Endothelial cell of umbilical vein (primary cell): ENCODE measurements at regions not wholly inside any gene's neighbourhood (a gene's known extent, or its start where the extent isn't known, plus 50 kb on each side); places are given as distances from the start of the nearest gene placed in this dataset.

Experiments used
- BruUV-seq: library from RNA; stranded (reverse); fragments of 400-500 nt; replicated peaks from 2 replicates; lab custom pipeline; 2021; lab: Mats Ljungman, UMichigan
- CTCF ChIA-PET: fragments of 300-600, 350-600 bp; sonication (Branson Sonifier 250); formaldehyde crosslinking; loops from one replicate; lab custom pipeline; 2021; ENCODE audit warnings: antibody characterized with exemption, inconsistent platforms; lab: Charles Lee
- POLR2A ChIA-PET: fragments of 300-600, 350-600 bp; sonication (Branson Sonifier 250); formaldehyde crosslinking; loops from one replicate; lab custom pipeline; 2021; ENCODE audit warnings: antibody characterized with exemption, inconsistent platforms; lab: Charles Lee
- DNase-seq: peaks from one replicate; pipeline ENCODE4 v3.0.0-alpha.2; 2011; ENCODE audit warnings: low read depth, low spot score
- FAIRE-seq: peaks from 2 replicates; lab custom pipeline; 2011; peaks lifted over from hg19 to GRCh38; lab: Jason Lieb, UNC
- H2AFZ ChIP-seq: 2 replicates; pipeline ENCODE4 v1.6.0; 2012; ENCODE audit warnings: low read depth, low read length, control low read depth, inconsistent platforms
- H3K27ac ChIP-seq: 2 replicates; pipeline ENCODE4 v1.5.1; 2011; ENCODE audit warnings: low read depth, mild to moderate bottlenecking, control low read depth, low read length, moderate library complexity; ENCODE audit not compliant: insufficient read depth
- H3K27me3 ChIP-seq, 2 experiments: 2 replicates each; pipeline versions ENCODE4 v1.6.0 to v1.6.1; 2011; ENCODE audit warnings: low read length in 2 of 2, mixed read lengths in 1 of 2; ENCODE audit not compliant: control insufficient read depth in 2 of 2, insufficient read depth in 2 of 2
- H3K36me3 ChIP-seq, 2 experiments: 2 replicates in 1 of 2; 3 replicates in 1 of 2; pipeline ENCODE4 v1.5.1; 2011; ENCODE audit warnings: low read length in 2 of 2, mild to moderate bottlenecking in 1 of 2, moderate library complexity in 1 of 2; ENCODE audit not compliant: control insufficient read depth in 2 of 2, insufficient read depth in 2 of 2; ENCODE audit errors: extremely low read depth in 1 of 2
- H3K4me1 ChIP-seq: 3 replicates; pipeline ENCODE4 v1.5.1; 2011; ENCODE audit warnings: mild to moderate bottlenecking, low read length; ENCODE audit not compliant: control insufficient read depth, insufficient read depth; ENCODE audit errors: extremely low read depth
- H3K4me2 ChIP-seq: 2 replicates; pipeline ENCODE4 v1.6.1; 2011; ENCODE audit warnings: low read length, control low read depth, mixed read lengths; ENCODE audit not compliant: insufficient read depth
- H3K4me3 ChIP-seq, 3 experiments: fragments of 200-600 bp in 1 of 3; sonication (generic), shearing (Covaris generic) in 1 of 3; replicated peaks in 1 of 3; 2 replicates each; pipeline ENCODE4 v1.5.1; 2011 to 2016; ENCODE audit warnings: control low read depth in 3 of 3, low read length in 3 of 3, mild to moderate bottlenecking in 2 of 3, inconsistent platforms in 1 of 3, low read depth in 1 of 3, moderate library complexity in 1 of 3; ENCODE audit not compliant: insufficient read depth in 1 of 3
- H3K79me2 ChIP-seq: 2 replicates; pipeline ENCODE4 v1.6.0; 2012; ENCODE audit warnings: low read length, inconsistent platforms; ENCODE audit not compliant: control insufficient read depth, insufficient read depth
- H3K9ac ChIP-seq: replicated peaks from 2 replicates; pipeline ENCODE3; 2011; ENCODE audit warnings: low read length, control low read depth; ENCODE audit not compliant: insufficient read depth; ENCODE audit errors: extremely low read depth
- H3K9me1 ChIP-seq: replicated peaks from 3 replicates; pipeline ENCODE4 v1.6.0; 2011; ENCODE audit warnings: mild to moderate bottlenecking, low read length; ENCODE audit not compliant: control insufficient read depth, insufficient read depth; ENCODE audit errors: extremely low read depth
- H3K9me3 ChIP-seq: replicated peaks from 2 replicates; pipeline ENCODE4 v1.5.1; 2012; ENCODE audit warnings: low read length, inconsistent platforms; ENCODE audit not compliant: control insufficient read depth, insufficient read depth
- H4K20me1 ChIP-seq: replicated peaks from 2 replicates; pipeline ENCODE3; 2011; ENCODE audit warnings: mild to moderate bottlenecking, low read length; ENCODE audit not compliant: control insufficient read depth, insufficient read depth; ENCODE audit errors: extremely low read depth
- EZH2 ChIP-seq: IDR thresholded peaks from 2 replicates; pipeline ENCODE4 v1.6.1; 2012; ENCODE audit warnings: borderline replicate concordance, low read depth, mild to moderate bottlenecking, moderate library complexity, low read length, inconsistent platforms; ENCODE audit not compliant: severe bottlenecking
- FOS ChIP-seq: IDR thresholded peaks from 2 replicates; pipeline ENCODE4 v1.6.1; 2011; ENCODE audit warnings: mild to moderate bottlenecking, low read length, moderate library complexity, borderline replicate concordance; ENCODE audit not compliant: insufficient read depth
- GATA2 ChIP-seq: IDR thresholded peaks from 2 replicates; pipeline ENCODE4 v1.7.0; 2011; ENCODE audit warnings: low read depth, mild to moderate bottlenecking, moderate library complexity, mixed read lengths, low read length; ENCODE audit not compliant: insufficient read length, insufficient read depth
- JUN ChIP-seq: IDR thresholded peaks from 2 replicates; pipeline ENCODE4 v1.6.1; 2011; ENCODE audit warnings: borderline replicate concordance, low read depth; ENCODE audit not compliant: insufficient read length, insufficient read depth
- MYC ChIP-seq: IDR thresholded peaks from one replicate; pipeline ENCODE4 v1.6.1; 2011; ENCODE audit warnings: mild to moderate bottlenecking, low read depth, low read length
- POLR2A ChIP-seq: IDR thresholded peaks from 2 replicates; pipeline ENCODE4 v1.6.1; 2012; ENCODE audit warnings: low read depth, mild to moderate bottlenecking, control low read depth, low read length
- POLR2AphosphoS5 ChIP-seq: IDR thresholded peaks from 2 replicates; pipeline ENCODE4 v1.6.1; 2012; ENCODE audit warnings: low read depth, mild to moderate bottlenecking, control low read depth, low read length, moderate library complexity; ENCODE audit not compliant: insufficient read depth
- dilution Hi-C: fragments of 300-500 bp; cut with MboI; formaldehyde crosslinking; loops from one replicate; pipeline ENCODE4 v1.15.0; 2019; ENCODE audit warnings: low sequenced_read_pairs; ENCODE audit not compliant: extremely low pct_ligation_motif_present
- intact Hi-C: fragments of 100-400 bp; cut with micrococcal nuclease; formaldehyde crosslinking; loops from one replicate; pipeline ENCODE4 v1.10.0; 2022
- TF ChIP-seq, protein P1 (sequence below), 2 donors: IDR thresholded peaks; 1 replicate in 1 of 2; 2 replicates in 1 of 2; pipeline ENCODE4 v1.5.1; 2011; ENCODE audit warnings: low read length in 2 of 2, mild to moderate bottlenecking in 2 of 2, moderate library complexity in 2 of 2, control low read depth in 1 of 2, inconsistent platforms in 1 of 2, low read depth in 1 of 2; ENCODE audit not compliant: insufficient read depth in 1 of 2; ENCODE audit errors: extremely low read depth in 1 of 2
- TF ChIP-seq, protein P2 (sequence below): IDR thresholded peaks from 2 replicates; pipeline ENCODE4 v1.6.1; 2011; ENCODE audit not compliant: insufficient read depth, insufficient read length

DNA sequence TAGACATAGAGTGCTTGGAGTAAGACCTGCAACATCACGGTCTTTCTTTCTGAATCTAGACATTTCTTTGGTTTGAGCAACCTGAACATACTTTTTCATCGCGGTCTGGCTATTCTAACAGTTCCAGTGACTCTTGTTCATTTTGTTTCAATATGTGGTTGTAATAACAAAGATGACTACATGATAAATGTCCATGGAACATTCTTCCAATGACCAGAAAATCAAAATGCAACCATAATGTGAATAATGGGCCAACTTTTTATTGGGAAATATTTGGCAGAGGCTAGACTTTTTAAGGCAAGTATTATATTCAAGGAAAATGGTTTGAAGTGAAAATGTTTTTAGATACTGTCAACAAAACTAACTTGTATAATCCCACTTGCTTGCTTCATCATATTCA, 282.5 kb downstream of the INHBA start:
- no peak for DNase-seq
- dilution Hi-C loops = no loop called here
- BruUV-seq = no TSS peak

DNA sequence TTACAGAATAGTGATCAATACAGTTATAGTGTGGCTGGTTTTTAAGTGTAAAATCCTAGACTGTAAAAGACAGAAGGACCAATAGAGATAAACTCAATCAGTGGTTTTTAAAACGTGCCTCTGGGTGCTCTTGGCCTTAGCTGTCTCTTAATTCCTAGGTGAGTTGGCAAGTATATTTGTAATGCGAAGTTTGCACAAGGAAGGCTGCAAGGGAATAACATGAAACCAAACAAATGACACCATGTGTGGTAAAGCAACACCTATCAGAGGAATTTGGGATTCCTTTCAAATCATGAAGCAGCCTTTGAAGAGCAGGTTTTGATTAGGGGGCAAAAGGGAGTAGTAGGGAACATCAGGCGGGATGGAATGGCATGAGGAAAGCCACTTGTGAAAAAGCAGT, 284.6 kb downstream of the INHBA start:
- no peak for FAIRE-seq
- no peak overlapping the region for H2AFZ ChIP-seq
- BruUV-seq = no TSS peak
- no peaks in the 10 kb centered on the region for H4K20me1 ChIP-seq
- no peaks in the 10 kb centered on the region for H3K4me1 ChIP-seq
- DNase-seq = no peak
- no peaks in the 10 kb centered on the region for H3K27me3 ChIP-seq
- intact Hi-C loops = no loop called here
- no peaks in the 10 kb centered on the region for H3K9me1 ChIP-seq
- dilution Hi-C loops = no loop called here
- no peaks in the 10 kb centered on the region for H3K36me3 ChIP-seq
- TF ChIP-seq, protein P1, sequence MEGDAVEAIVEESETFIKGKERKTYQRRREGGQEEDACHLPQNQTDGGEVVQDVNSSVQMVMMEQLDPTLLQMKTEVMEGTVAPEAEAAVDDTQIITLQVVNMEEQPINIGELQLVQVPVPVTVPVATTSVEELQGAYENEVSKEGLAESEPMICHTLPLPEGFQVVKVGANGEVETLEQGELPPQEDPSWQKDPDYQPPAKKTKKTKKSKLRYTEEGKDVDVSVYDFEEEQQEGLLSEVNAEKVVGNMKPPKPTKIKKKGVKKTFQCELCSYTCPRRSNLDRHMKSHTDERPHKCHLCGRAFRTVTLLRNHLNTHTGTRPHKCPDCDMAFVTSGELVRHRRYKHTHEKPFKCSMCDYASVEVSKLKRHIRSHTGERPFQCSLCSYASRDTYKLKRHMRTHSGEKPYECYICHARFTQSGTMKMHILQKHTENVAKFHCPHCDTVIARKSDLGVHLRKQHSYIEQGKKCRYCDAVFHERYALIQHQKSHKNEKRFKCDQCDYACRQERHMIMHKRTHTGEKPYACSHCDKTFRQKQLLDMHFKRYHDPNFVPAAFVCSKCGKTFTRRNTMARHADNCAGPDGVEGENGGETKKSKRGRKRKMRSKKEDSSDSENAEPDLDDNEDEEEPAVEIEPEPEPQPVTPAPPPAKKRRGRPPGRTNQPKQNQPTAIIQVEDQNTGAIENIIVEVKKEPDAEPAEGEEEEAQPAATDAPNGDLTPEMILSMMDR (IDR thresholded peaks at IDR 0.05; ENCODE audit: extremely low read depth in 1 of 2, insufficient read depth in 1 of 2, low read depth in 1 of 2, low read length in 2 of 2) = no peak
- TF ChIP-seq POLR2AphosphoS5 (no peak), MYC (no peak), GATA2 (no peak), EZH2 (no peak), POLR2A (no peak), JUN (no peak), FOS (no peak)
- TF ChIP-seq, protein P2, sequence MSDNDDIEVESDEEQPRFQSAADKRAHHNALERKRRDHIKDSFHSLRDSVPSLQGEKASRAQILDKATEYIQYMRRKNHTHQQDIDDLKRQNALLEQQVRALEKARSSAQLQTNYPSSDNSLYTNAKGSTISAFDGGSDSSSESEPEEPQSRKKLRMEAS = no peak
- H3K4me3 ChIP-seq = no peak overlapping the region
- H3K27ac ChIP-seq = no peak overlapping the region
- ChIA-PET POLR2A (no interaction called here), CTCF (interaction anchor here (1.0 kb wide), 1 partner anchor 19 kb away, joined by 3 read pairs; no protein-coding TSS in a partner anchor)
- no peaks in the 10 kb centered on the region for H3K9me3 ChIP-seq
- no peaks in the 10 kb centered on the region for H3K79me2 ChIP-seq
- H3K4me2 ChIP-seq = no peak overlapping the region
- H3K9ac ChIP-seq = no peak overlapping the region

More for the DNA sequence above, 282.5 kb downstream of the INHBA start:
- Histone ChIP-seq H3K27ac (no peak overlapping the region), H3K4me1 (no peaks in the 10 kb centered on the region), H3K27me3 (no peaks in the 10 kb centered on the region), H3K9me1 (no peaks in the 10 kb centered on the region), H3K36me3 (no peaks in the 10 kb centered on the region), H3K9ac (no peak overlapping the region), H4K20me1 (no peaks in the 10 kb centered on the region), H3K4me3 (no peak overlapping the region), H3K79me2 (no peaks in the 10 kb centered on the region), H3K9me3 (no peaks in the 10 kb centered on the region), H2AFZ (no peak overlapping the region), H3K4me2 (no peak overlapping the region)
- FAIRE-seq = no peak
- intact Hi-C loops = no loop called here
- POLR2A ChIA-PET = no interaction called here
- TF ChIP-seq POLR2A = no peak
- CTCF ChIA-PET = no interaction called here
